Globus pallidus (tissue), 1 donor: ENCODE measurements at regions not wholly inside any gene's neighbourhood (a gene's known extent, or its start where the extent isn't known, plus 50 kb on each side); places are given as distances from the start of the nearest gene placed in this dataset.
"Not testable (repeated sequence)": the region's sequence is repeated elsewhere in the genome, so short reads cannot be mapped to it uniquely, and the experiment has no call there.

ENCODE experiments used
- DNase-seq: peaks from one replicate; pipeline ENCODE4 v3.0.0-alpha.2; 2015; ENCODE audit warnings: low spot score

GRCh38 chr13:68644611-68645010 is 1414.5 kb upstream of the PCDH9 start:
- no peak for DNase-seq

GRCh38 chr13:68636784-68637183 is 1406.6 kb upstream of the PCDH9 start:
- no peak for DNase-seq

- no peak for DNase-seq
Measured at GRCh38 chr13:68628994-68629393, 1398.9 kb upstream of the PCDH9 start.

GRCh38 chr13:68627379-68627778 is 1397.2 kb upstream of the PCDH9 start:
- DNase-seq: no peak

- DNase-seq: no peak
Measured at GRCh38 chr13:68616600-68617222, 1386.6 kb upstream of the PCDH9 start.

GRCh38 chr13:68609661-68610060 is 1379.5 kb upstream of the PCDH9 start:
- no peak for DNase-seq

GRCh38 chr13:68608147-68608546 is 1378.0 kb upstream of the PCDH9 start:
- DNase-seq: no peak

- DNase-seq: no peak
Measured at GRCh38 chr13:68597641-68598040, 1367.5 kb upstream of the PCDH9 start.

GRCh38 chr13:68588623-68589022 is 1358.5 kb upstream of the PCDH9 start:
- no peak for DNase-seq

- no peak for DNase-seq
Measured at GRCh38 chr13:68584776-68585175, 1354.6 kb upstream of the PCDH9 start.

GRCh38 chr13:68574053-68574452 is 1343.9 kb upstream of the PCDH9 start:
- no peak for DNase-seq

- DNase-seq: no peak
Measured at GRCh38 chr13:68551701-68552522, 1321.8 kb upstream of the PCDH9 start.

- no peak for DNase-seq
Measured at GRCh38 chr13:68550330-68550729, 1320.2 kb upstream of the PCDH9 start.

GRCh38 chr13:68540244-68540643 is 1310.1 kb upstream of the PCDH9 start:
- no peak for DNase-seq

GRCh38 chr13:68535329-68535728 is 1305.2 kb upstream of the PCDH9 start:
- no peak for DNase-seq

- not testable (repeated sequence) for DNase-seq
Measured at GRCh38 chr13:68527167-68527566, 1297.0 kb upstream of the PCDH9 start.

- DNase-seq: no peak
Measured at GRCh38 chr13:68523838-68524424, 1293.8 kb upstream of the PCDH9 start.

GRCh38 chr13:68522184-68522583 is 1292.0 kb upstream of the PCDH9 start:
- no peak for DNase-seq

GRCh38 chr13:68509734-68510621 is 1279.8 kb upstream of the PCDH9 start:
- no peak for DNase-seq

- no peak for DNase-seq
Measured at GRCh38 chr13:68506888-68507551, 1276.9 kb upstream of the PCDH9 start.

GRCh38 chr13:68490594-68490993 is 1260.5 kb upstream of the PCDH9 start:
- no peak for DNase-seq

GRCh38 chr13:68481130-68481529 is 1251.0 kb upstream of the PCDH9 start:
- DNase-seq: no peak
